Middle frontal gyrus (tissue), 1 donor: ENCODE measurements at regions not wholly inside any gene's neighbourhood (a gene's known extent, or its start where the extent isn't known, plus 50 kb on each side); places are given as distances from the start of the nearest gene placed in this dataset.

ENCODE experiments used
- DNase-seq: peaks from one replicate; pipeline ENCODE4 v3.0.0-alpha.2; 2015; ENCODE audit warnings: low spot score; ENCODE audit errors: extremely low spot score

GRCh38 chr17:72492494-72492893 lies 371.7 kb downstream of the SOX9 start:
- DNase-seq = no peak

- no peak for DNase-seq
Observed at GRCh38 chr17:72492941-72493340, 372.1 kb downstream of the SOX9 start.

DNA sequence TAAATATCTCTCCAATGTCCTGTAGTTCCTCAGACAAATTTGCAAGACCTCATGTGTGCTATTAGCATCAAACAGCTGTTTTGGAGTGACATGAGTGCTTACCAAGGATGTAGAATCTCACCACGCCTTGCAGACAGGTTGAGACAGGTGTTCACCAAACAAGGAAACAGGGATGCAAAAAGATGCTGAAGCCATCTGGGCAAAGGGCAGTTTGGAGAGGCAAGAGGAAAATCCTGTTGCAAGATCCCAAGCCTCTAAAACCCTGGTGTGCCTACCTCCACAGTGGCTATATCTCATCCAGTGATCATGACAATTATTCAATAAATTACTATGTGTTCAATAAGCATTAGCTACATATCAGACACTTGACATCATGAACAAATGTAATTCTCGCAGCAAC lies 373.7 kb downstream of the SOX9 start:
- no peak for DNase-seq

GRCh38 chr17:72496461-72496860 lies 375.6 kb downstream of the SOX9 start:
- DNase-seq = no peak

- DNase-seq = no peak
Observed at GRCh38 chr17:72497915-72498314, 377.1 kb downstream of the SOX9 start.

DNA sequence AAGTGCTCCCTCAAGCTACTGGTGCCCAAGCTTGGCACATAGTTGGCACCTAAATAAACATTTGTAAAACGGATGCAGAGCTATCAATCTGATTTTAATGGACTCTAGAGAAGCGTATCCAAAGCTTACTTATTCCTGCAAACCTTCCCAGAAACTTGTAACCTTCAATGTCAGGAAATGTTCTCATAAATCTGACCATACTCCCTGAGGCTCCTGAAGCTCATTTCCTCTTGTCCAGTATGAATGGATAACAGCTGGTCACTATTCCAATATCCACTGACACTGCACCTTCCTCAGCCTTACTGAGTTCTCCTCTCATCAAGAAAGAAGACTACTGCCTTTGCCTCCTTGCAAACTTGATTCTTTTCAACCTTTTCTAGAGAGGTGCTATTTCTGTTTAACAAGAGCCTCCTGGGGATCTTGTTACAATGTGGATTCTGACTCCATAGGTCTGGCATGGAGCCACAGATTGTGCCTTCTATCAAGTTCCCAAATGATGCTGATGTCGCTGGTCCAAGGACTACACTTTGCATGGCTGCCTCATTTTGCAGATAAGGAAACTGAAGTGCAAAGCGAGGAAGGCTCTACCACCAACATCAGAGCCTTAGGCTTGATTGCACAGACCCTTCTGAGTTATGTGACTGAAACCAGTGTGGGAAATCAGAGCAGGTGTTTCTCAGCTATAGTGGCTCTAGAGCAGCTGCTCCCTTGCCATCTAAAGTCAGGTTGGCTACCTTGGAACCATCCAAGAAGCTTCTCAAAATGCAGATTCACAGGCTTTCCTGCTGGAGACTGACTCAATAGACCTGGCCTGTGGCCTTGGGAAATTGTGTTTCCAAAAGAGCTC lies 377.8 kb downstream of the SOX9 start:
- no peak for DNase-seq

DNA sequence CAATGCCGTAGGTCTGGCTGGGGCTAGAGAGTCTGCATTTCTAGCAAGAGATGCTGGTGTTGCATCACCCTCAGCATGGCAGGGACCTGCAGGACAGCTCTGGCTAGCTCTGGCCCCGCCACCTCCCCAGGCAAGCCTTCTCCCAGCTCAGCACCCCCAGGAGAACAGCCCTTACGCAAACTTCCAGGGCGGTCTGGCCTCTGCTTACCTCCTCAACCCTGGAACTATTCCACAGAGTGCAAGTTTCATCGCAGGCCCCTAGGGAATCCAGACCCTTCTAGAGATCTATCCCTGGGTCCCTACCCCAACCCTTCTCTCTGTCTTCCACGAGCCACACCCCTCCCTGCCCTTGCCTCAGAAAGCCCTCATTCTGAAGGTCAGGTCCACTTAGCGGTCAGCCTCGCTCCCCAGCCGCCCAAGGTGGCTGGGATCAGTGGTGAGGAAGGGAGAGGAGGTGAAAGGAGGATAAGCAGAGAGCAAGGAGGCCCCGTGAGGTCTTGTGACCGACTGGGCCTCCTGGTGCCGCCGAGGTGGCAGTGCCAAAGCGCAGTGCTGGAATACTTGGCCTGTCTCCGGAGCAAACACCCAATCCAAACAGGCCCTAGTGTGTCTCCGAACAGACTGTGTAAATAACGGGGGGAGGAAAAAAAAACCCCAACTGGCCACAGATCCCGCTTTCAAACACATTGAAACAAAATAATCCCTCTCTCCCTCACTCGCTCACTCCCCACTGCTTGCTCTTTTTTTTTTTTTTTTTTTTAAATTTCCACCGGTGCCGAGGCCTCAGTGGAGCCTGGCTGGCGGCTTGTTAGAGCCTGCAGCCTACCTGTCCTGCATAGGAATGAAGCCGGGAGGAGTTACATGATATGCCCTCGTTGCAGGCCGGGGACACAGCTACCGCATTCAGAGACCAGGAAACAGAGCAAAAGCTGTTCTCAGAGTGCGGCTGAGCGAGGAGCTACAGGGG lies 380.9 kb downstream of the SOX9 start:
- no peak for DNase-seq

DNA sequence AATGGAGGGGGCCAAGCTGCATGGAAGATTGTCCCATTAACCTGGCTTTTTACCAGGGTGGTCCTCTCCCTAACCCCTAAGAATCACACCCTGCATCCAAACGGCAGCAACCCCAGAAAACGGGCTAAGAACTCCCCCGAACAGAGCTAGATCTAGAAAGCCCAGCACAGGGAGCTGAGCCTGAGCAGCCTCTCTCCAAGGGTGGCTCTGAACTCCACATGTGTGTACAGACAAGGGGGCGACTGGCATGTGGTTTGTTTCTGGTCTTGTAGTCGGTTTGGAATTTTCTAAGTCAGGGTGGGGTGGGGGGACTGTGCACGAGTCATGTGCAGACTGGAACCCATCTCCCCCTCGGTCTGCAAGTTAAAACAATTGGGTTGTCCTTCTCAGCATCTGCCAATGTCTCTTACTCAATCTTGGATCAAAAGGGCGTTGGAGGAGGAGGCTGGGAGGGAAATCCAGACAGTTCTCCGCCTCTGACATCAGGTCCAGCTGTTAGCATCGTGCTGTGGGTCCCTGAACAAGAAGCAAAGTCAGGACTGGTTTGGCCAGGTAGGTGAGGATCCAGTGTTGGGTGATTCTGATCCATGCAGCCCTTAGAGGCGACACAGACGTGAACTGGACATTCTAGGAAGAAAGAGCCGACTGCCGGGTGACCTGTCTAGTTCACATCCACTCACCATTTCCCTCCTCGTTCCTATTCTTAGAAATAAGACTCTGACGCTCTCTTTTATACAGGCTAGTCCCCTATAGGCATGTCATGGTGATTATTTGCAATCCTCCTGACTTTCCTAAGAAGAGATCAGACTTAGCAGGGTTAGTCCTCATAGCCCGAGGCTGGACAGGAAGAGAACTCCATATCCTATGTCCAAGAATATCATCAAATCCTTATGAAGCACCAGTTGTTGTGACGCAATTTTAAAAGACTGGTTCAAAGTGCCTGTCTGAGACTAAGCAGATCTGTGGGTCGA lies 381.8 kb downstream of the SOX9 start:
- no peak for DNase-seq

DNA sequence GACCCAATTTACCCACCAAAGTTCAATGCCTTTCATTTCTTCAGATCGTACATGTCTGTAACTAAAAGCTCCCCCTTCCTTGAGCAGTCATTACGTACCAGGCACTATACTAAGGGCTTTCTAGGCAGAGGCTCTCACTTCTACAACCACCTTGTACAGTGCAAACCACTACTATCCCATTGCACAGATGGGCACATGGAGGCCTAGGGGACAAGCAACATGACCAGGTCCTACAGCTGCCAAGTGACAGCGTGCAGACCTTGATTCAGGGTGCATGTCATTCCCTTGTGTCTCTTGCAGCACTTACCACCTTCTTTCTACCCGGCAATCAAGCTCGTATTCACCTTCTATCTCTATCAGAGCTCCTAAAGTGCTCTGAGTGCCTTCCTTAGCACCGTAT lies 382.7 kb downstream of the SOX9 start:
- no peak for DNase-seq

DNA sequence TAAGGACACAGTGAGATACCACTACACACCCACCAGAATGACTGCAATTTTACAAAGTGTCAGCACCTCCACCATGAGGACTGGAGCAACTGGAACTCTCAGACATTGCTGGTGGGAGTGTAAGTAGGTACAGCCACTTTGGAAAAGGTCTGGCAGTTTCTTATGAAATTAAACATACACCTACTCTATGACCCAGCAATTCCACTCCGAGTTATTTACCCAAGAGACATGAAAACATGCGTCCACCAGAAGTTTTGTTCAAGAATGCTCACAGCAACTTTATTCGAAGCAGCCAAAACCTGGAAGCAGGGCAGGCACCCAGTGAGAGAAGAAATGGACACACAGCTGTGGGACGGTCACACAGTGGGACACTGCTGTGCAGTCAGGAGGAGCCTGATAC lies 384.0 kb downstream of the SOX9 start:
- no peak for DNase-seq

DNA sequence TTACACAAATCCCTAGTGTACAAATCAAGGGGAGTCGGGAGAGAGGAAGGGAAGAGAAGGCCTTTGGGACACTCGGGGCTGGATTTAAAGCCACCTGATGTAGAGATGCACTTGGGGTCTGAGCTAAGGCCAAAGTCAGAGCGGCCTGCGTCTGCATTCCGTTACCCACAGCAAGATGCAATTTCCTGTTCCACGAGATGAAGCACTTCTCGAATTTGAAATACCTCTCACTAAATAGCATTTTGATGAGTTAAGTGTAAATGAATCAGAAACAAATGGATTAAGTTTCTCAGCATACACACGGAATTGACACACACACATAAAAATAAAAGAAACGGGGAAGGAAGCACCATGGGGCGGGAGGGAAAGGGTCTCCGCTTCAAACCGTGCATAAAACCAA lies 386.0 kb downstream of the SOX9 start:
- DNase-seq = no peak

GRCh38 chr17:72507370-72507769 lies 386.6 kb downstream of the SOX9 start:
- DNase-seq = no peak

DNA sequence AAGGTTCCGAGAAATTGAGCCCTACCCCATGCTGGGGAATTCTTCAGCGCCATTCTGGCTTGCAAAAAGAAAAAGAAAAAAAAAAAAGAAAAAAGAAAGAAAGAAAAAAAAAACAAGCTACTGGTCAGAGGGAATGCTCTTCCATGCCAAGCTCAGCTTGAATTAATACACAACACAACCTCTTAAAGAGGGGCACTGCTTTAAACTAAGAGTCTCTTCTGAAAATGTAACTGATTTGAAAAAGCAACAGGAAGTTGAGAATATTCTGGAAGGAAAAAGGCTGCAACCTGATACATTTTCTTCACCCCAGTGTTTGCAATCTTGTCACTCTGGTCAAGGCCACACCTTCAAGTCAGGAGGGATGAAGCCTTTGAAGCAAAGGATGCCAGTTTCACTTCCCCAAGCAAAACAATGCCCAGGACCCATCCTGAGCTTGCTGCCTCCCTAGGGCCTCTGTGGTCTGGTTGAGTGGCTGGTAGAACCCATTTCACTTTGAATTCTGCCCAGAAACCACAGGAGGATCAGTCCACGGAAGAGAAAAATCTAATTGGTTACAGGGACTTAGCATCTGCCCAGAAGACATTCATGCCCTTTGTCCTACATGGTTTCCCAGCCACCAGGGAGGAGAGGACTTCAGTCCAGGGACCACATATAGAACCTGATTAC lies 389.7 kb downstream of the SOX9 start:
- DNase-seq = no peak

- DNase-seq = no peak
Observed at GRCh38 chr17:72511242-72511641, 390.4 kb downstream of the SOX9 start.

GRCh38 chr17:72511874-72512273 lies 391.1 kb downstream of the SOX9 start:
- DNase-seq = no peak

DNA sequence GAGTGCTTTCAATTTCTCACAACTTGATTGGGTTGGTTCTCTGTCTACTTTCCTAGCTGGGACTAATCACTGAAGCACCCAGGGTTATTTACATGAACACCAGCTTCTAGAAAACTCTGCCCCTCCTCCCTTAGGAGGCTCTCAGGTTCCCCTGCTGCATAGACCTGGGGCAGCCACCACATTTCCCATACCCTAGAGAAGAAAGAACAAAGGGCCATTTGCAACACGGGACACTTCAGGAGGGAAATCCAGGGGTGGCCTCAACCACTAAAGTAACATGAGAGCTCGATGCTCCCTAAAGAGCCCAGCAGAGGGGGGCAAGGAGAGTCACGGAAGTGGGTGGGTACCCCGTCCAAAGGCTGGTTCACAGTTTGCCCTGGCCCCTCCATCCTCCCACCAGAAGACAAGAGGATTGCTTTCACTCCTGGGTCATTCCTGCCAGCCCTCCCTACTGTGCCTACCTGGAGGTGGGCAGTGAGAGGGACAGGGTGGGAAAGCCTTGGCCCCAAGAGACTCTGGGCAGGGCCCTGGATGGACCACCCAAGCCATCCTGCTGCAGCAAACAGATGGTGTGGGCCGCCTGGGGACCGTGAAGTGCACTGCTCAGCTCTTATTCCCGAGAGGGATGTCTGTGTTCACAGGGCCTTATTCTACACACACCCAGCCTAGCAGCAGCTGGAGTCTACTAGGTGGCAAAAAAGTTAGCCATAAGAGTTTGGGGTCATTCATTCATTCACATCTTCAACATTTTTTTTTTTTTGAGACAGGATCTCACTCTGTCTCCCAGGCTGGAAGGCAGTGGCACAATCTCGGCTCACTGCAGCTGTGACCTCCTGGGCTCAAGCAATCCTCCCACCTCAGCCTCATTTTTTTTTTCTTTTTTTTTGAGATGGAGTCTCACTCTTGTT lies 392.1 kb downstream of the SOX9 start:
- DNase-seq = no peak

DNA sequence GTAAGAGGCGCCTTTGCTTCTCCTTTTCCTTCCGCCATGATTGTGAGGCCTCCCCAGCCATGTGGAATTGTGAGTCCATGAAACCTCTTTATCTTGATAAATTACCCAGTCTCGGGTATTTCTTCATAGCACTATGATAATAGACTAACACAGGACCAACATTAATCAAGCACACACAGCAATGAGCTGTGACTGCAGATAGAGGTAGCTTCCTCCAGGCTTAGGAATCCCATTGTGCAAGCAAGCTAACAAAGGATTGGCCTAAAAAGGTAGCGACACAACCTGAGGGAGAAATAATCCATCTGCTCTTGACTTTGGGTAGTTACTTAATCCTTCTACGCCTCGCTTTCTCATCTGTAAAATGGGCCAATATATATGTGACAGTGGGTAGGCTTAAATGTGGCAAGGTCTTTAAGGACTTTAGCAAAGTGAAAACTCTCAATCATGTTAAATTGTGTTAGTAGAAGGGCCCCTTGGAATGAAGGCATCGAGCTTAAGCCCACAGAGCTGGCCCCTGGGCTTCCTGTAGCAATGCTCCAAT lies 393.6 kb downstream of the SOX9 start:
- DNase-seq = no peak

GRCh38 chr17:72514891-72515290 lies 394.1 kb downstream of the SOX9 start:
- DNase-seq = no peak
